ENCODE measurements at regions not wholly inside any gene's neighbourhood (a gene's known extent, or its start where the extent isn't known, plus 50 kb on each side); places are given as distances from the start of the nearest gene placed in this dataset.
"Not testable (repeated sequence)": the region's sequence is repeated elsewhere in the genome, so short reads cannot be mapped to it uniquely, and the experiment has no call there.

- no peak overlapping the region for H3K27ac ChIP-seq (ENCODE audit: low read length)
- H3K36me3 ChIP-seq (ENCODE audit: control insufficient read depth in 2 of 2, insufficient read depth in 2 of 2, low read length in 2 of 2): no peaks in the 10 kb centered on the region
- peaks cover 0 to 3% of the 10 kb centered on the region in 2 donors for H3K27me3 ChIP-seq (ENCODE audit: control insufficient read depth in 1 of 2, insufficient read depth in 2 of 2, low read length in 2 of 2)
- H3K4me1 ChIP-seq (ENCODE audit: control insufficient read depth, insufficient read depth, low read length): no peaks in the 10 kb centered on the region
- H3K4me3 ChIP-seq (ENCODE audit: low read length in 2 of 2): no peak overlapping the region
- no peaks in the 10 kb centered on the region for H3K9me3 ChIP-seq (ENCODE audit: control insufficient read depth in 2 of 2, low read length in 2 of 2)
- H3K9ac ChIP-seq (ENCODE audit: low read length in 2 of 2): no peak overlapping the region
Observed at GRCh38 chr16:51535591-51535990, 384.5 kb upstream of the SALL1 start.

GRCh38 chr16:51532551-51532950 lies 381.5 kb upstream of the SALL1 start:
- no peaks in the 10 kb centered on the region for H3K36me3 ChIP-seq (ENCODE audit: control insufficient read depth in 2 of 2, insufficient read depth in 2 of 2, low read length in 2 of 2)
- H3K4me3 ChIP-seq (ENCODE audit: low read length in 2 of 2): no peak overlapping the region
- H3K9me3 ChIP-seq (ENCODE audit: control insufficient read depth in 2 of 2, low read length in 2 of 2): no peaks in the 10 kb centered on the region
- H3K4me1 ChIP-seq (ENCODE audit: control insufficient read depth, insufficient read depth, low read length): no peaks in the 10 kb centered on the region
- no peak overlapping the region for H3K9ac ChIP-seq (ENCODE audit: low read length in 2 of 2)
- H3K27me3 ChIP-seq (ENCODE audit: control insufficient read depth in 1 of 2, insufficient read depth in 2 of 2, low read length in 2 of 2): peaks cover 0 to under 1% of the 10 kb centered on the region in 2 donors
- no peak overlapping the region for H3K27ac ChIP-seq (ENCODE audit: low read length)

- Histone ChIP-seq H3K4me3 (ENCODE audit: low read length in 2 of 2) (no peak overlapping the region), H3K27me3 (ENCODE audit: control insufficient read depth in 1 of 2, insufficient read depth in 2 of 2, low read length in 2 of 2) (no peaks in the 10 kb centered on the region), H3K4me1 (ENCODE audit: control insufficient read depth, insufficient read depth, low read length) (no peaks in the 10 kb centered on the region), H3K9ac (ENCODE audit: low read length in 2 of 2) (no peak overlapping the region), H3K36me3 (ENCODE audit: control insufficient read depth in 2 of 2, insufficient read depth in 2 of 2, low read length in 2 of 2) (no peaks in the 10 kb centered on the region), H3K27ac (ENCODE audit: low read length) (no peak overlapping the region), H3K9me3 (ENCODE audit: control insufficient read depth in 2 of 2, low read length in 2 of 2) (no peaks in the 10 kb centered on the region)
Observed at GRCh38 chr16:51531271-51531670, 380.2 kb upstream of the SALL1 start.

GRCh38 chr16:51527349-51527748 lies 376.3 kb upstream of the SALL1 start:
- no peak overlapping the region for H3K4me3 ChIP-seq (ENCODE audit: low read length in 2 of 2)
- no peaks in the 10 kb centered on the region for H3K9me3 ChIP-seq (ENCODE audit: control insufficient read depth in 2 of 2, low read length in 2 of 2)
- no peaks in the 10 kb centered on the region for H3K27me3 ChIP-seq (ENCODE audit: control insufficient read depth in 1 of 2, insufficient read depth in 2 of 2, low read length in 2 of 2)
- H3K4me1 ChIP-seq (ENCODE audit: control insufficient read depth, insufficient read depth, low read length): no peaks in the 10 kb centered on the region
- H3K27ac ChIP-seq (ENCODE audit: low read length): no peak overlapping the region
- H3K36me3 ChIP-seq (ENCODE audit: control insufficient read depth in 2 of 2, insufficient read depth in 2 of 2, low read length in 2 of 2): no peaks in the 10 kb centered on the region
- H3K9ac ChIP-seq (ENCODE audit: low read length in 2 of 2): no peak overlapping the region

- no peak overlapping the region for H3K27ac ChIP-seq (ENCODE audit: low read length)
- H3K36me3 ChIP-seq (ENCODE audit: control insufficient read depth in 2 of 2, insufficient read depth in 2 of 2, low read length in 2 of 2): no peaks in the 10 kb centered on the region
Observed at GRCh38 chr16:51526621-51527020, 375.6 kb upstream of the SALL1 start.

GRCh38 chr16:51524555-51525373 lies 373.7 kb upstream of the SALL1 start:
- H3K4me1 ChIP-seq (ENCODE audit: control insufficient read depth, insufficient read depth, low read length): no peaks in the 10 kb centered on the region
- no peaks in the 10 kb centered on the region for H3K36me3 ChIP-seq (ENCODE audit: control insufficient read depth in 2 of 2, insufficient read depth in 2 of 2, low read length in 2 of 2)
- no peaks in the 10 kb centered on the region for H3K9me3 ChIP-seq (ENCODE audit: control insufficient read depth in 2 of 2, low read length in 2 of 2)
- H3K4me3 ChIP-seq (ENCODE audit: low read length in 2 of 2): no peak overlapping the region
- H3K27me3 ChIP-seq (ENCODE audit: control insufficient read depth in 1 of 2, insufficient read depth in 2 of 2, low read length in 2 of 2): no peaks in the 10 kb centered on the region
- H3K9ac ChIP-seq (ENCODE audit: low read length in 2 of 2): no peak overlapping the region
- no peak overlapping the region for H3K27ac ChIP-seq (ENCODE audit: low read length)

More at GRCh38 chr16:51526621-51527020, 375.6 kb upstream of the SALL1 start:
- no peak overlapping the region for H3K4me3 ChIP-seq (ENCODE audit: low read length in 2 of 2)
- no peaks in the 10 kb centered on the region for H3K9me3 ChIP-seq (ENCODE audit: control insufficient read depth in 2 of 2, low read length in 2 of 2)
- no peaks in the 10 kb centered on the region for H3K27me3 ChIP-seq (ENCODE audit: control insufficient read depth in 1 of 2, insufficient read depth in 2 of 2, low read length in 2 of 2)
- H3K4me1 ChIP-seq (ENCODE audit: control insufficient read depth, insufficient read depth, low read length): no peaks in the 10 kb centered on the region
- no peak overlapping the region for H3K9ac ChIP-seq (ENCODE audit: low read length in 2 of 2)

GRCh38 chr16:51524070-51524469 lies 373.0 kb upstream of the SALL1 start:
- Histone ChIP-seq H3K9me3 (ENCODE audit: control insufficient read depth in 2 of 2, low read length in 2 of 2) (no peaks in the 10 kb centered on the region), H3K27ac (ENCODE audit: low read length) (no peak overlapping the region), H3K27me3 (ENCODE audit: control insufficient read depth in 1 of 2, insufficient read depth in 2 of 2, low read length in 2 of 2) (no peaks in the 10 kb centered on the region), H3K36me3 (ENCODE audit: control insufficient read depth in 2 of 2, insufficient read depth in 2 of 2, low read length in 2 of 2) (no peaks in the 10 kb centered on the region), H3K4me3 (ENCODE audit: low read length in 2 of 2) (no peak overlapping the region), H3K9ac (ENCODE audit: low read length in 2 of 2) (no peak overlapping the region), H3K4me1 (ENCODE audit: control insufficient read depth, insufficient read depth, low read length) (no peaks in the 10 kb centered on the region)

- no peaks in the 10 kb centered on the region for H3K4me1 ChIP-seq (ENCODE audit: control insufficient read depth, insufficient read depth, low read length)
- no peaks in the 10 kb centered on the region for H3K9me3 ChIP-seq (ENCODE audit: control insufficient read depth in 2 of 2, low read length in 2 of 2)
- no peak overlapping the region for H3K27ac ChIP-seq (ENCODE audit: low read length)
- H3K9ac ChIP-seq (ENCODE audit: low read length in 2 of 2): no peak overlapping the region
- no peaks in the 10 kb centered on the region for H3K27me3 ChIP-seq (ENCODE audit: control insufficient read depth in 1 of 2, insufficient read depth in 2 of 2, low read length in 2 of 2)
- H3K4me3 ChIP-seq (ENCODE audit: low read length in 2 of 2): no peak overlapping the region
- H3K36me3 ChIP-seq (ENCODE audit: control insufficient read depth in 2 of 2, insufficient read depth in 2 of 2, low read length in 2 of 2): no peaks in the 10 kb centered on the region
Observed at GRCh38 chr16:51523400-51523799, 372.3 kb upstream of the SALL1 start.

GRCh38 chr16:51522902-51523301 lies 371.8 kb upstream of the SALL1 start:
- no peaks in the 10 kb centered on the region for H3K9me3 ChIP-seq (ENCODE audit: control insufficient read depth in 2 of 2, low read length in 2 of 2)
- H3K27me3 ChIP-seq (ENCODE audit: control insufficient read depth in 1 of 2, insufficient read depth in 2 of 2, low read length in 2 of 2): no peaks in the 10 kb centered on the region
- no peaks in the 10 kb centered on the region for H3K4me1 ChIP-seq (ENCODE audit: control insufficient read depth, insufficient read depth, low read length)
- no peak overlapping the region for H3K27ac ChIP-seq (ENCODE audit: low read length)
- no peak overlapping the region for H3K9ac ChIP-seq (ENCODE audit: low read length in 2 of 2)
- no peaks in the 10 kb centered on the region for H3K36me3 ChIP-seq (ENCODE audit: control insufficient read depth in 2 of 2, insufficient read depth in 2 of 2, low read length in 2 of 2)
- no peak overlapping the region for H3K4me3 ChIP-seq (ENCODE audit: low read length in 2 of 2)

GRCh38 chr16:51516960-51517359 lies 365.9 kb upstream of the SALL1 start:
- not testable (repeated sequence) for H3K36me3 ChIP-seq (ENCODE audit: control insufficient read depth in 2 of 2, insufficient read depth in 2 of 2, low read length in 2 of 2); H3K9me3 ChIP-seq (ENCODE audit: control insufficient read depth in 2 of 2, low read length in 2 of 2); H3K4me3 ChIP-seq (ENCODE audit: low read length in 2 of 2); H3K9ac ChIP-seq (ENCODE audit: low read length in 2 of 2); H3K27me3 ChIP-seq (ENCODE audit: control insufficient read depth in 1 of 2, insufficient read depth in 2 of 2, low read length in 2 of 2); H3K4me1 ChIP-seq (ENCODE audit: control insufficient read depth, insufficient read depth, low read length); H3K27ac ChIP-seq (ENCODE audit: low read length)

GRCh38 chr16:51510416-51510815 lies 359.3 kb upstream of the SALL1 start:
- Histone ChIP-seq H3K4me3 (ENCODE audit: low read length in 2 of 2) (no peak overlapping the region), H3K36me3 (ENCODE audit: control insufficient read depth in 2 of 2, insufficient read depth in 2 of 2, low read length in 2 of 2) (no peaks in the 10 kb centered on the region), H3K27ac (ENCODE audit: low read length) (no peak overlapping the region), H3K9me3 (ENCODE audit: control insufficient read depth in 2 of 2, low read length in 2 of 2) (peaks cover 0 to 4% of the 10 kb centered on the region in 2 donors), H3K27me3 (ENCODE audit: control insufficient read depth in 1 of 2, insufficient read depth in 2 of 2, low read length in 2 of 2) (no peaks in the 10 kb centered on the region), H3K9ac (ENCODE audit: low read length in 2 of 2) (no peak overlapping the region), H3K4me1 (ENCODE audit: control insufficient read depth, insufficient read depth, low read length) (no peaks in the 10 kb centered on the region)

Measured in stomach smooth muscle (tissue), 2 donors.